Neural crest cell (in vitro differentiated cells): ENCODE measurements at regions not wholly inside any gene's neighbourhood (a gene's known extent, or its start where the extent isn't known, plus 50 kb on each side); places are given as distances from the start of the nearest gene placed in this dataset.

ENCODE experiments used
- DNase-seq: peaks from one replicate; pipeline ENCODE4 v3.0.0; 2021; ENCODE audit warnings: low read depth, mixed read lengths, low spot score
- H3K27ac Mint-ChIP-seq: one replicate; pipeline ENCODE4 v1.8.0; 2021; ENCODE audit warnings: mild to moderate bottlenecking, mixed read lengths; ENCODE audit not compliant: unreplicated experiment
- H3K27me3 Mint-ChIP-seq: 2 replicates; pipeline ENCODE4 v1.8.0; 2021; ENCODE audit warnings: low read depth, mild to moderate bottlenecking, mixed read lengths
- H3K36me3 Mint-ChIP-seq: 2 replicates; pipeline ENCODE4 v1.8.0; 2021; ENCODE audit warnings: low read depth, mild to moderate bottlenecking, mixed read lengths
- H3K4me1 Mint-ChIP-seq: 2 replicates; pipeline ENCODE4 v1.8.0; 2021; ENCODE audit warnings: mixed read lengths
- H3K4me3 Mint-ChIP-seq: one replicate; pipeline ENCODE4 v1.8.0; 2021; ENCODE audit warnings: mild to moderate bottlenecking, mixed read lengths
- H3K9me3 Mint-ChIP-seq: 2 replicates; pipeline ENCODE4 v1.8.0; 2021; ENCODE audit warnings: mixed read lengths
- CTCF ChIP-seq: fragments of 200-600 bp; sonication (generic); conservative IDR thresholded peaks from 2 replicates; pipeline ENCODE4 v1.5.0; 2021; ENCODE audit warnings: antibody characterized with exemption, mild to moderate bottlenecking

GRCh38 chr16:59169168-59169567, 435.1 kb upstream of the GOT2 start:
- no peak overlapping the region for H3K27ac Mint-ChIP-seq
- H3K27me3 Mint-ChIP-seq = peaks cover 4% of the 10 kb centered on the region
- TF ChIP-seq CTCF = no peak
- no peaks in the 10 kb centered on the region for H3K36me3 Mint-ChIP-seq
- DNase-seq = no peak
- H3K9me3 Mint-ChIP-seq = no peaks in the 10 kb centered on the region
- H3K4me3 Mint-ChIP-seq = no peak overlapping the region
- H3K4me1 Mint-ChIP-seq = peaks cover 22% of the 10 kb centered on the region

- TF ChIP-seq CTCF = no peak
- no peaks in the 10 kb centered on the region for H3K9me3 Mint-ChIP-seq
- no peak overlapping the region for H3K4me3 Mint-ChIP-seq
- H3K4me1 Mint-ChIP-seq = peaks cover 22% of the 10 kb centered on the region
- H3K27ac Mint-ChIP-seq = no peak overlapping the region
- DNase-seq = no peak
- H3K27me3 Mint-ChIP-seq = peaks cover 4% of the 10 kb centered on the region
- no peaks in the 10 kb centered on the region for H3K36me3 Mint-ChIP-seq
Observed at GRCh38 chr16:59168461-59169114, 434.5 kb upstream of the GOT2 start.

- H3K36me3 Mint-ChIP-seq = no peaks in the 10 kb centered on the region
- no peak overlapping the region for H3K27ac Mint-ChIP-seq
- no peaks in the 10 kb centered on the region for H3K9me3 Mint-ChIP-seq
- no peak overlapping the region for H3K4me3 Mint-ChIP-seq
- H3K4me1 Mint-ChIP-seq = peaks cover 11% of the 10 kb centered on the region
- H3K27me3 Mint-ChIP-seq = no peaks in the 10 kb centered on the region
- TF ChIP-seq CTCF = no peak
- DNase-seq = peak; percentile 5
Observed at GRCh38 chr16:59164461-59164860, 430.3 kb upstream of the GOT2 start.

GRCh38 chr16:59163371-59164055, 429.4 kb upstream of the GOT2 start:
- Mint-ChIP-seq H3K36me3 (no peaks in the 10 kb centered on the region), H3K27me3 (no peaks in the 10 kb centered on the region), H3K9me3 (no peaks in the 10 kb centered on the region), H3K4me1 (peaks cover 2% of the 10 kb centered on the region), H3K27ac (no peak overlapping the region), H3K4me3 (no peak overlapping the region)
- no peak for DNase-seq
- no peak for TF ChIP-seq CTCF

- Mint-ChIP-seq H3K36me3 (no peaks in the 10 kb centered on the region), H3K4me3 (no peak overlapping the region), H3K27ac (no peak overlapping the region), H3K27me3 (no peaks in the 10 kb centered on the region), H3K4me1 (no peaks in the 10 kb centered on the region), H3K9me3 (no peaks in the 10 kb centered on the region)
- TF ChIP-seq CTCF = no peak
- no peak for DNase-seq
Observed at GRCh38 chr16:59161679-59162078, 427.6 kb upstream of the GOT2 start.
